GM12891 (cell line): ENCODE measurements at regions not wholly inside any gene's neighbourhood (a gene's known extent, or its start where the extent isn't known, plus 50 kb on each side); places are given as distances from the start of the nearest gene placed in this dataset.

Experiments used
- PAX5 ChIP-seq: IDR thresholded peaks from 2 replicates; pipeline ENCODE4 v1.6.1; 2011; ENCODE audit warnings: low read length, moderate library complexity, mild to moderate bottlenecking; ENCODE audit not compliant: insufficient read depth, severe bottlenecking
- POLR2A ChIP-seq: IDR thresholded peaks from 2 replicates; pipeline ENCODE4 v1.6.1; 2011; ENCODE audit warnings: low read depth, low read length, control low read depth
- POLR2AphosphoS5 ChIP-seq: IDR thresholded peaks from 2 replicates; pipeline ENCODE4 v1.6.1; 2011; ENCODE audit warnings: low read depth, low read length, control low read depth
- SPI1 ChIP-seq: IDR thresholded peaks from 2 replicates; pipeline ENCODE4 v1.6.1; 2011; ENCODE audit warnings: low read depth, low read length, control low read depth
- TAF1 ChIP-seq: IDR thresholded peaks from 2 replicates; pipeline ENCODE4 v1.6.1; 2011; ENCODE audit warnings: low read depth, low read length, control low read depth

- TF ChIP-seq SPI1 (no peak), POLR2A (no peak), TAF1 (no peak), PAX5 (no peak), POLR2AphosphoS5 (no peak)
Measured at GRCh38 chr20:56783826-56784225, 154.7 kb downstream of the TFAP2C start.
